C4-2B (cell line): ENCODE measurements at regions not wholly inside any gene's neighbourhood (a gene's known extent, or its start where the extent isn't known, plus 50 kb on each side); places are given as distances from the start of the nearest gene placed in this dataset.

Source experiments
- ZFX ChIP-seq: fragments of 450-650 bp; IDR thresholded peaks from 2 replicates; pipeline ENCODE4 v1.6.1; 2017
- TF ChIP-seq, protein P1 (sequence below): fragments of 450-650 bp; conservative IDR thresholded peaks from 2 replicates; pipeline ENCODE4 v1.5.1; 2017; ENCODE audit warnings: mild to moderate bottlenecking

DNA sequence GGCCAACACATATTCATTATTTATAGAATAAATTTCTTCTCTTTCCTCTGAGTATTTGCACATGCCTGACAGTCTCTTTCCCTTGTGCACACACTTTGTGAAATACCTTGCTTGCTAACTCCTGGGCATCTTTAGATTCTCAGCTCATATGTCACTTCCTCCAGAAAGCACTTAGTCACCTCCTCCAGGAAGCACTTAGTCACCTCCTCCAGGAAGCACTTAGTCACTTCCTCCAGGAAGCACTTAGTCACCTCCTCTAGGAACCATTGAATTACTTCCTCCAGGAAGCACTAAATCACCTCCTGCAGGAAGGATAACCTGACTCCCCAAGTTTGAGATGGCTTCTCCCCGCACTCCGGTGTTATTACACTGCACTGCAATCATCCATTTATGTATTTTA, 462.5 kb upstream of the EEF2KMT start:
- TF ChIP-seq, protein P1, sequence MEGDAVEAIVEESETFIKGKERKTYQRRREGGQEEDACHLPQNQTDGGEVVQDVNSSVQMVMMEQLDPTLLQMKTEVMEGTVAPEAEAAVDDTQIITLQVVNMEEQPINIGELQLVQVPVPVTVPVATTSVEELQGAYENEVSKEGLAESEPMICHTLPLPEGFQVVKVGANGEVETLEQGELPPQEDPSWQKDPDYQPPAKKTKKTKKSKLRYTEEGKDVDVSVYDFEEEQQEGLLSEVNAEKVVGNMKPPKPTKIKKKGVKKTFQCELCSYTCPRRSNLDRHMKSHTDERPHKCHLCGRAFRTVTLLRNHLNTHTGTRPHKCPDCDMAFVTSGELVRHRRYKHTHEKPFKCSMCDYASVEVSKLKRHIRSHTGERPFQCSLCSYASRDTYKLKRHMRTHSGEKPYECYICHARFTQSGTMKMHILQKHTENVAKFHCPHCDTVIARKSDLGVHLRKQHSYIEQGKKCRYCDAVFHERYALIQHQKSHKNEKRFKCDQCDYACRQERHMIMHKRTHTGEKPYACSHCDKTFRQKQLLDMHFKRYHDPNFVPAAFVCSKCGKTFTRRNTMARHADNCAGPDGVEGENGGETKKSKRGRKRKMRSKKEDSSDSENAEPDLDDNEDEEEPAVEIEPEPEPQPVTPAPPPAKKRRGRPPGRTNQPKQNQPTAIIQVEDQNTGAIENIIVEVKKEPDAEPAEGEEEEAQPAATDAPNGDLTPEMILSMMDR, result no peak
- TF ChIP-seq ZFX, result no peak
